ACHN (cell line): ENCODE measurements at regions not wholly inside any gene's neighbourhood (a gene's known extent, or its start where the extent isn't known, plus 50 kb on each side); places are given as distances from the start of the nearest gene placed in this dataset.

Source experiments
- DNase-seq: peaks from one replicate; pipeline ENCODE4 v3.0.0-alpha.2; 2015
- in situ Hi-C: cut with HindIII; loops from 2 replicates; pipeline ENCODE4 v1.10.0; 2017; ENCODE audit warnings: low sequenced_read_pairs, low pct_ligation_motif_present, low pct_unique_long_range_greater_than_20kb

- in situ Hi-C loops, result no loop called here
- no peak for DNase-seq
These were observed 493.9 kb upstream of the IGFBP3 start for GRCh38 chr7:46414946-46415345.

GRCh38 chr7:46411236-46411635, 490.2 kb upstream of the IGFBP3 start:
- in situ Hi-C loops, result no loop called here
- no peak for DNase-seq

- in situ Hi-C loops, result no loop called here
- no peak for DNase-seq
These were observed 486.1 kb upstream of the IGFBP3 start for GRCh38 chr7:46407125-46407524.

GRCh38 chr7:46397591-46397990, 476.5 kb upstream of the IGFBP3 start:
- in situ Hi-C loops, result no loop called here

GRCh38 chr7:46396481-46396880, 475.4 kb upstream of the IGFBP3 start:
- DNase-seq, result no peak
- in situ Hi-C loops, result no loop called here

More at GRCh38 chr7:46397591-46397990, 476.5 kb upstream of the IGFBP3 start:
- DNase-seq, result no peak

- no peak for DNase-seq
- in situ Hi-C loops, result no loop called here
These were observed 472.1 kb upstream of the IGFBP3 start for GRCh38 chr7:46393142-46393541.

- in situ Hi-C loops, result no loop called here
- DNase-seq, result no peak
These were observed 470.4 kb upstream of the IGFBP3 start for GRCh38 chr7:46391231-46392201.

GRCh38 chr7:46390042-46390441, 469.0 kb upstream of the IGFBP3 start:
- in situ Hi-C loops, result no loop called here
- no peak for DNase-seq

- in situ Hi-C loops, result no loop called here
- DNase-seq, result no peak
These were observed 468.1 kb upstream of the IGFBP3 start for GRCh38 chr7:46389146-46389545.

GRCh38 chr7:46387646-46388045, 466.6 kb upstream of the IGFBP3 start:
- DNase-seq, result no peak
- in situ Hi-C loops, result no loop called here

GRCh38 chr7:46386428-46387399, 465.6 kb upstream of the IGFBP3 start:
- DNase-seq, result no peak
- in situ Hi-C loops, result no loop called here

GRCh38 chr7:46385662-46386309, 464.7 kb upstream of the IGFBP3 start:
- DNase-seq, result no peak
- in situ Hi-C loops, result no loop called here

GRCh38 chr7:46383605-46384004, 462.5 kb upstream of the IGFBP3 start:
- in situ Hi-C loops, result no loop called here
- no peak for DNase-seq

- no peak for DNase-seq
- in situ Hi-C loops, result loop anchor here (25.0 kb wide), 2 partner anchors 717 to 817 kb away; no protein-coding TSS in a partner anchor
These were observed 449.0 kb upstream of the IGFBP3 start for GRCh38 chr7:46369933-46370654.

- DNase-seq, result no peak
- in situ Hi-C loops, result loop anchor here (25.0 kb wide), 2 partner anchors 718 to 818 kb away; no protein-coding TSS in a partner anchor
These were observed 447.8 kb upstream of the IGFBP3 start for GRCh38 chr7:46368871-46369270.

- in situ Hi-C loops, result loop anchor here (25.0 kb wide), 2 partner anchors 721 to 821 kb away; no protein-coding TSS in a partner anchor
- no peak for DNase-seq
These were observed 445.5 kb upstream of the IGFBP3 start for GRCh38 chr7:46366526-46366925.

GRCh38 chr7:46363688-46364087, 442.6 kb upstream of the IGFBP3 start:
- in situ Hi-C loops, result loop anchor here (25.0 kb wide), 2 partner anchors 724 to 824 kb away; no protein-coding TSS in a partner anchor
- no peak for DNase-seq

GRCh38 chr7:46360811-46361210, 439.7 kb upstream of the IGFBP3 start:
- in situ Hi-C loops, result loop anchor here (25.0 kb wide), 2 partner anchors 726 to 826 kb away; no protein-coding TSS in a partner anchor
- no peak for DNase-seq
